Activated gamma-delta T cell treated with anti-CD3 and anti-CD28 coated beads, Interleukin-2, amount 50 U/mL, for 16 hours (primary cell): ENCODE measurements at regions not wholly inside any gene's neighbourhood (a gene's known extent, or its start where the extent isn't known, plus 50 kb on each side); places are given as distances from the start of the nearest gene placed in this dataset.
"Not testable (repeated sequence)": the region's sequence is repeated elsewhere in the genome, so short reads cannot be mapped to it uniquely, and the experiment has no call there.

Experiments used
- DNase-seq: peaks from one replicate; pipeline ENCODE4 v3.0.0-alpha.2; 2020; ENCODE audit warnings: low read depth

DNA sequence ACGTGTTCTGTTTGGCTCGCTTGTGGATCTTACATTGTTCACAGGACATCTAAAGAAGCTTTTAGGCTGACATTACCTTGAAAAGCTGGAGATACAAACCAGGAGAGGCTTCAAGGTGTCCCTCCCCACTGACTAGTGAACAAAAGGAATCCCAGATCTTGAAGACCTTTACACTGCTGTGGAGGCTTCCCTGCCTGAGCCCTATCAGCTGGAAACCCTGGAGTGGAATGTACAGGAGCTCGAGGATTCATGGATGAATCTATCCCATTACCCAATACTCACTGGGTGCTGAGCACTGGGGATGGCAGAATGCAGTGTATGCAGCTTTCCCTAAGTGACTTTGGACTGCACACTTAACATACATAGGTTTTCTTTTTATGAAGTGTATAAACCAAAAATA lies 82.3 kb upstream of the MFGE8 start:
- no peak for DNase-seq

- DNase-seq: no peak
Measured at GRCh38 chr15:88997531-88997930, 84.4 kb upstream of the MFGE8 start.

DNA sequence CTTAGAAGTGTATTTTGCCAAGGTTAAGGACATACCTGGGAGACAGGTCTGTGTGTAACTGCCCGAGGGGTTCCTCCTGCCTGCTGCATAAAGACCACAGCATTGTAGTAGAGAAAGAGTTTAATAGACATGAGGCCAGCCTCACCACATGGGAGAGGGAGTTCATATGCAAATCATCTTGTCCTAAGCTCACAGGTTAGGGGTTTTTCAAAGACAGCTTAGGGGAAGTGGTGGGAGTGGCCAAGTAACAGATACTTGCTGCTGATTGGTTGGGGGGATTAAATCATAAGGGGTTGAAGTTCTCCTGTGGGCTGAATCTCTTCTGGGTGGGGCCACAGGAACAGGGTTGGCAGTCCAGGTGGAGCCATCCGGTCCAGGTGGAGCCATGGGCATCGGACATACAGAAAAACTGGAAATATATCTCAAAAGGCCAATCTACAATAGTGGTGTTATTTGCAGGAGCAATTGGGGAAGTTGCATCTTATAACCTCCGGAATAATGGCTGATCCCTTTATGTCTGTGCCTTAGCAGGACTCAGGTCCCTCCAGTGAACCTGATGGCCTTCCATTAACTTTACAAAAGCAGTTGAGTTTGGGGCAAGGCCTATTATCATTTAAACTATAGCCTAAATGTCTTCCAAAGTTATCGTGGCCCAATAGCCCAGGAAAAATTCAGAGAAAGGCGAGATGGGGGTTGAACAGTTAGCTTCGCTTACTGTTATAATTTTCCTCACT lies 86.0 kb upstream of the MFGE8 start:
- no peak for DNase-seq

DNA sequence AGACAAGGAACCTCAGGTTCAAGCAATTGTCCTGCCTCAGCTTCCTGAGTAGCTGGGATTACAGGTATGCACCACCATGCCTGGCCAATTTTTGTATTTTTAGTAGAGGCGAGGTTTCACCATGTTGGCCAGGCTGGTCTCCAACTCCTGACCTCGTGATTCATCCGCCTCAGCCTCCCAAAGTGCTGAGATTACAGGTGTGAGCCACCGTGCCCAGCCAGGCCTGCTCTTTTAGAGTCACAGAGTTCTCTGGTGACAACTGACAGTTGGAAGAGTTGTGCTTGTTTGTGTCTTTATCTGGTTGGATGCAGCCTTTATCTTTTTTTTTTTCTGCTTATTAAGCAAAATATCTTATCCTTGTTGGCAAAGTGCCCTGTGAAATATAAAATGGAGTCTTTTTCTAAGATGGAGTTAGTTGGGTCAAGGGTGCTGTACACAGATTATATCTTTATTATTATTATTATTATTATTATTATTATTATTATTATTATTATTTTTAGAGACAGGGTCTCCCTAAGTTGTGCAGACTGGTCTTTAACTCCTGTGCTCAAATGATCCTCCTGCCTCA lies 86.5 kb upstream of the ABHD2 start:
- DNase-seq: not testable (repeated sequence)

- no peak for DNase-seq
Measured at GRCh38 chr15:89002281-89002761, 85.9 kb upstream of the ABHD2 start.

- DNase-seq: no peak
Measured at GRCh38 chr15:89002830-89003229, 85.4 kb upstream of the ABHD2 start.

DNA sequence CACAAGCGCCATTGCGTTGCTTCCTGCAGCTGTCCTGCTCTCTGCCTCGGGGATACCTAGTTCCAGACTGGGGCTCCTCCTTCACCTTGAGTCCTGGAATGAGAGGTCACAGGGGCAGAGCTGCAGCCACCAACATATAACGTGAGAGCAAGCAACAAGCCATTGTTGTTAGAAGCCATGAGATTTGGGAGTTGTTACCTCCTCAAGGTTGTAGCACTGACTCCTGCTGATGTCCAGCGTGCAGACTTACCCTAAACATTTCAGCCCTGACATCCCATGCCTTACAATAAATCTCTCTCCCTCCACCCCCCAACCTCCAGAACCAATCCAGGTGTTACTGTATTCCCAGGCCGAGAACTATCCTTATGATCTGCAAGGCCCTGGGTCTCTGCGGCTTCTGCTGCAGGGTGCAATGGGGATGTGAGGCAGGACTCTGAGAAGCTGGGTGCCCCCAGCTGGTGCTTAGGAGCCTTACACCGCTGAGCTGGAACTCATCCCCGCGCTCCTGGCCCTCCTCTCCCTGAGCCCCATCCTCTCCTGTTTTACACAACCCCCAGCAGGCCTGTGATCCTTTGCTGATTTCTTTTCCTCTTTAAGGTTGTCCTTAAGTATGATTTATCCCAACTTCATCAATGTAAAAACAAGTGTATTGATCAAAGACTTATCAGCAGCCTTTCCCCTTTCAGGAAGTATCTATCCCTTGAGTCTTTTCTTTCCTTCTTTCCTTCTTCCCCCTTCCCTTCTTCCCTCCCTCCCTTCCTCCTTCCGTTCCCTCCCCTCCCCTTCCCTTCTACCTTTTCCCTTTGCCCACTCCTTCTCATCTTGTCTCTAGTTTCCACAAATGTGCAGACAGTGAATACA lies 84.2 kb upstream of the ABHD2 start:
- DNase-seq: no peak

DNA sequence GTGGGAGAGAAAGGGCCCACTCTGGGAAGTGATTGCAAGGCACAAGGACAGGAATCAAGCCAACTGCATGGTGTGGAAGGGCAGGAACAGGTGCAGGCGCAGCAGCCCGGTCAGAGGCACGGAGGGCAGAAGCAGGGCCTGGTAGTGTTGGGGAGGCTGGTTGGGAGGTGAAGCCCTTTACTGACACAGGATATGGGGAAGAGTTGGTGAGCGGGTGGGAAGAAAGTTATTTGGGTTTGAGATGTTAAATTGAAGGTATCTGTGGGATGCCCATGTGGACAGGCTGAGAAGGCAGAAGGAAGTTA lies 83.6 kb upstream of the ABHD2 start:
- DNase-seq: no peak

DNA sequence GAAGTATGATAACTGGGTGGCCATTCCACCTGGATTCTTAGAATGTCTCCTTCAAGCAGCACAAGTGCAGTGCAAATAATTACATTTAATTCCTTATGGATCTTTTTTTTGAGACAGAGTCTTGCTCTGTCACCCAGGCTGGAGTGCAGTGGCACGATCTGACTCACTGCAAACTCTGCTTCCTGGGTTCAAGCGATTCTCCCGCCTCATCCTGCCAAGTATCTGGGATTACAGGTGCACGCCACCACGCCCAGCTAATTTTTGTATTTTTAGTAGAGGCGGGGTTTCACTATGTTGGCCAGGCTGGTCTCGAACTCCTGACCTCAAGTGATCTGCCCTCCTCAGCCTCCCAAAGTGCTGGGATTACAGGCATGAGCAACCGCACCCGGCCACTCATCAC lies 80.7 kb upstream of the ABHD2 start:
- DNase-seq: not testable (repeated sequence)

GRCh38 chr15:89007989-89008388 lies 80.3 kb upstream of the ABHD2 start:
- DNase-seq: no peak

- DNase-seq: no peak
Measured at GRCh38 chr15:89009080-89009479, 79.2 kb upstream of the ABHD2 start.

DNA sequence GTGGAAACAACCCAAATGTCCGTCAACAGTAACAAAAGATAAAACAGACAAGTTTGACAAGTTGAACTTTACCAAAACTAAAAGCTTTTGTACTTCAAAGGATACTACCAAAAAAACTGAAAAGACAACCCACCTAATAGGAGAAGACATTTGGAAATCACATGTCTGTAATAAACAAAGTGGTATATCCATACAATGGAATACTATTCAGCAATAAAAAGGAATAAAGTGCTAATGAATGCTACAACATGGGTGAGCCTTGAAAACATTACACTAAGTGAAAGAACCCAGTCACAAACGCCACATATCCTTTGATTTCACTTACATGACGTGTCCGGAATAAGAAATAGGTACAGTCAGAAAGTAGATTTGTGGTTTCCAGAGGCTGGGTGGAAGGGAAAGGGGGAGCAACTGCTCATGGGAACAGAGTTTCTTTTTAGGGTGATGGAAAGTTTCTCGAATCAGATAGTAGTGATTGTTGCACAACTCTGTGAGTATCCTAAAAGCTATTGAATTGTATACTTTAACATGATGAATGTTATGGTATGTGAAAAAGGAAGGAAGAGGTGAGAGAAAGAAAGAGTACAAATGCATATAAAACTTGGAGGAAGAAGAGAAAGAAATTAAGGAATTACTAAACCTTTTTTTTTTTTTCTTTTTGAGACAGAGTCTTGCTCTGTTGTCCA lies 72.7 kb upstream of the ABHD2 start:
- no peak for DNase-seq

- DNase-seq: no peak
Measured at GRCh38 chr15:89016549-89017041, 71.7 kb upstream of the ABHD2 start.

DNA sequence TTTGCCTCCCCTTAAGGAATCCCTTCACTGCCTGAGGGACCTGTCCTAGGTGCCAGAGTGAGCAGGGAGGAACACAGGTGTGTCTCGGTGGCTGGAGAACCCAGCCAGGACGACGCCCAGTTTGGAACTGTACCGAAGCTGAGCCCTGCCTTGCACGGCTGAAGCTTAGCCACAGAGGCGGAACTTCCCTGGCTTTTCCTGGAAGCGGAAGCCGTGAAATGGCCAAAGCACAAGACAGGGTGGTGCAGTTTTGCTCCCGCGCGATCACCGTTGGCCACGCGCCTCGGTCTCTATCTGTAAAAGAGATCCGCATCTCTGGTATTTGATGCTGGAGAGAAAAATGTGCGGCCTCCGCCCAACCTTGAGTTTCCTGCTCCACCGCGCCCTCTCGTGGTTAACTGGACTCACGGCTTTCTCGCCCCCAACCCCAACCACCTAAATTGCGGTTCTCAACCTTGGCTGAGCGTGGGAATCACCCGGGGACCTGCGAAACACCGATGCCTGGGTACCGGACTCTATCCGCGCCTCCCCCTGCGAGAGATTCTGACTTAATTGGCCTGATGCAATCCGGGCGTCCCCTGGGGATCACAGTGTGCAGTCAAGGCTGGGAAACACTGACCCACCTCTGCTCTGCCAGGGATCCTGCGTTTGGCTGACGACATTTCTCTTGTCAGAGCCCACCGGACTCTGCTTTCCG lies 70.7 kb upstream of the ABHD2 start:
- DNase-seq: peak; percentile 78

- DNase-seq: no peak
Measured at GRCh38 chr15:89018207-89018606, 70.0 kb upstream of the ABHD2 start.

- no peak for DNase-seq
Measured at GRCh38 chr15:89019436-89019835, 68.8 kb upstream of the ABHD2 start.

DNA sequence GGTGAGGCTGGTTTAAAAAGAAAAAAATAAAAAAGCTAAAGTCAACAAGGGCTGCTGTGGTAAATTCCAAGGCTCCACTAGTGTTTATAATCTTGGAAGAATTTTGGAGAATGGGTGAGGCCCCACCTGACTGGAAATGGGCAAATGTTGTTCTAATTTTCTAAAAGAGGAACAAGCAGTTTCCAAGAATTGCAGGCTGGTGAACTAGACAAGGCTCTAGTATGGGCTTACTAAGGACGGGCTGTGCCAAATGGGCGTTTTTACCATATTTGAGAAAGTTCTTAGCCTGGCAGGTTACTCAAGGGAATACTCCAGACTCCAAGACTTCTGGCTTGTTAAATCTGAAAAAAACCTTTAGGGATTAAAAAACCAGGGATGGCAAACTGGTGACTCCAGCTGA lies 67.0 kb upstream of the ABHD2 start:
- no peak for DNase-seq

- not testable (repeated sequence) for DNase-seq
Measured at GRCh38 chr15:89021886-89022285, 66.4 kb upstream of the ABHD2 start.

GRCh38 chr15:89023311-89023961 lies 64.8 kb upstream of the ABHD2 start:
- DNase-seq: no peak

DNA sequence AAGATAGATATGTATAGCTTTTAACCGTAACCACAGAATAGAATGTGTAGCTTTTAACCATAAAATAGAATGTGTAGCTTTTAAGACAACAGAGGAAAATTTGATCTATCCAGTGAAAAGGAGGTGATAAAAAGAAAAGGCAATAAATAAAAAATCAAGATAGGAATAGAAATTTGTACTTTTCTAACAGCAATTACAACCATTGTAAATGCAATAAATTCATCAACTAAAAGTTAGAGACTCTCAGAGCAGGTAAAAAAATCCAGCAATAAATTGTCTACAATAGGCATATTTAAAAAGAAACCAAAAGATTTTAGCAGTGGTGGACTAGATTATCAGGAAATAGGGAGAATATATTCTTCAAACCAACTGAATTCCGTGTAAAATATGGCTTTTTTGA lies 63.8 kb upstream of the ABHD2 start:
- no peak for DNase-seq

- no peak for DNase-seq
Measured at GRCh38 chr15:89026167-89026566, 62.1 kb upstream of the ABHD2 start.
